Left renal pelvis (tissue), 4 donors: ENCODE measurements at regions not wholly inside any gene's neighbourhood (a gene's known extent, or its start where the extent isn't known, plus 50 kb on each side); places are given as distances from the start of the nearest gene placed in this dataset.

Source experiments
- DNase-seq, 4 donors: peaks; one replicate each; pipeline ENCODE4 v3.0.0-alpha.2; 2013; ENCODE audit warnings: low read depth in 4 of 4, low spot score in 3 of 4

GRCh38 chr2:188848887-188849435, 125.2 kb upstream of the COL3A1 start:
- no peak for DNase-seq

GRCh38 chr2:188850786-188851185, 123.4 kb upstream of the COL3A1 start:
- no peak for DNase-seq

GRCh38 chr2:188851311-188851710, 122.9 kb upstream of the COL3A1 start:
- no peak for DNase-seq

- DNase-seq, result no peak
These were observed 122.3 kb upstream of the COL3A1 start for GRCh38 chr2:188851826-188852225.

- no peak for DNase-seq
These were observed 121.4 kb upstream of the COL3A1 start for GRCh38 chr2:188852772-188853171.

- peak in 1 of 4 donors; percentile 3 for DNase-seq
These were observed 120.9 kb upstream of the COL3A1 start for GRCh38 chr2:188853307-188853706.

GRCh38 chr2:188865681-188866080, 108.5 kb upstream of the COL3A1 start:
- no peak for DNase-seq

GRCh38 chr2:188869550-188869949, 104.6 kb upstream of the COL3A1 start:
- DNase-seq, result no peak

GRCh38 chr2:188870289-188870688, 103.9 kb upstream of the COL3A1 start:
- DNase-seq, result no peak

- DNase-seq, result no peak
These were observed 99.1 kb upstream of the COL3A1 start for GRCh38 chr2:188875104-188875503.

- DNase-seq, result no peak
These were observed 95.5 kb upstream of the COL3A1 start for GRCh38 chr2:188878716-188879115.

GRCh38 chr2:188880740-188881139, 93.4 kb upstream of the COL3A1 start:
- DNase-seq, result no peak

GRCh38 chr2:188881434-188881833, 92.7 kb upstream of the COL3A1 start:
- DNase-seq, result no peak

- DNase-seq, result no peak
These were observed 90.1 kb upstream of the COL3A1 start for GRCh38 chr2:188884046-188884445.

- DNase-seq, result no peak
These were observed 89.7 kb upstream of the COL3A1 start for GRCh38 chr2:188884517-188884916.

- DNase-seq, result no peak
These were observed 85.0 kb upstream of the COL3A1 start for GRCh38 chr2:188889187-188889586.

- DNase-seq, result no peak
These were observed 83.4 kb upstream of the COL3A1 start for GRCh38 chr2:188890755-188891154.

- peak in 1 of 4 donors; percentile 38 for DNase-seq
These were observed 81.5 kb upstream of the COL3A1 start for GRCh38 chr2:188892636-188893035.

- no peak for DNase-seq
These were observed 80.2 kb upstream of the COL3A1 start for GRCh38 chr2:188893972-188894371.

- DNase-seq, result no peak
These were observed 79.2 kb upstream of the COL3A1 start for GRCh38 chr2:188894979-188895378.

GRCh38 chr2:188897096-188897495, 77.1 kb upstream of the COL3A1 start:
- no peak for DNase-seq

- no peak for DNase-seq
These were observed 75.9 kb upstream of the COL3A1 start for GRCh38 chr2:188898261-188898660.

GRCh38 chr2:188902901-188903491, 71.2 kb upstream of the COL3A1 start:
- DNase-seq, result no peak
